NB4 (cell line): ENCODE measurements at regions not wholly inside any gene's neighbourhood (a gene's known extent, or its start where the extent isn't known, plus 50 kb on each side); places are given as distances from the start of the nearest gene placed in this dataset.

ENCODE experiments used
- DNase-seq: peaks from one replicate; pipeline ENCODE4 v3.0.0; 2010; ENCODE audit warnings: low read depth
- H3K4me3 ChIP-seq: one replicate; pipeline ENCODE4 v1.5.1; 2011; ENCODE audit warnings: mild to moderate bottlenecking, low read depth, low read length, moderate library complexity
- CTCF ChIP-seq: IDR thresholded peaks from one replicate; pipeline ENCODE4 v1.5.1; 2012; ENCODE audit warnings: low read depth, low read length
- MAX ChIP-seq: IDR thresholded peaks from 2 replicates; pipeline ENCODE4 v1.6.1; 2011; ENCODE audit warnings: low read depth, low read length
- MYC ChIP-seq: IDR thresholded peaks from 2 replicates; pipeline ENCODE4 v1.6.1; 2011; ENCODE audit warnings: low read depth, low read length
- POLR2A ChIP-seq: IDR thresholded peaks from 2 replicates; pipeline ENCODE4 v1.6.1; 2011; ENCODE audit warnings: mild to moderate bottlenecking; ENCODE audit not compliant: insufficient read length; ENCODE audit errors: extremely low read depth

GRCh38 chr6:921400-921799, 228.5 kb upstream of the EXOC2 start:
- no peak overlapping the region for H3K4me3 ChIP-seq
- no peak for DNase-seq
- TF ChIP-seq MYC: no peak
- no peak for TF ChIP-seq MAX
- no peak for TF ChIP-seq CTCF
- TF ChIP-seq POLR2A: no peak

- DNase-seq: no peak
- H3K4me3 ChIP-seq: no peak overlapping the region
- TF ChIP-seq MYC (no peak), CTCF (no peak), MAX (no peak), POLR2A (no peak)
These were observed 227.6 kb upstream of the EXOC2 start for GRCh38 chr6:920512-920911.

- TF ChIP-seq MYC: no peak
- TF ChIP-seq MAX: no peak
- no peak for TF ChIP-seq POLR2A
- TF ChIP-seq CTCF: no peak
- no peak for DNase-seq
- H3K4me3 ChIP-seq: no peak overlapping the region
These were observed 226.6 kb upstream of the EXOC2 start for GRCh38 chr6:919500-919899.

GRCh38 chr6:917939-918338, 225.0 kb upstream of the EXOC2 start:
- TF ChIP-seq MYC (no peak), CTCF (no peak), MAX (no peak), POLR2A (no peak)
- H3K4me3 ChIP-seq: no peak overlapping the region
- DNase-seq: no peak

GRCh38 chr6:917296-917695, 224.4 kb upstream of the EXOC2 start:
- no peak overlapping the region for H3K4me3 ChIP-seq
- no peak for DNase-seq
- no peak for TF ChIP-seq MYC
- TF ChIP-seq CTCF: no peak
- TF ChIP-seq POLR2A: no peak
- no peak for TF ChIP-seq MAX

GRCh38 chr6:916131-916530, 223.2 kb upstream of the EXOC2 start:
- H3K4me3 ChIP-seq: no peak overlapping the region
- no peak for TF ChIP-seq MAX
- TF ChIP-seq POLR2A: no peak
- TF ChIP-seq CTCF: no peak
- no peak for TF ChIP-seq MYC

More at GRCh38 chr6:916131-916530, 223.2 kb upstream of the EXOC2 start:
- DNase-seq: no peak
